K562 (cell line): ENCODE measurements at regions not wholly inside any gene's neighbourhood (a gene's known extent, or its start where the extent isn't known, plus 50 kb on each side); places are given as distances from the start of the nearest gene placed in this dataset.

ENCODE experiments used
- ATAC-seq: fragments of 200-7000 bp; cut with Tn5 transposase; 3 replicates; pipeline ENCODE4 v1.9.1; 2020; ENCODE audit warnings: moderate library complexity
- BruUV-seq: library from RNA; stranded (reverse); fragments of 400-500 nt; replicated peaks from 2 replicates; lab custom pipeline; 2021; lab: Mats Ljungman, UMichigan
- CTCF ChIA-PET: fragments of 300-600 bp; formaldehyde crosslinking; extraction: SDS; loops from one replicate; lab custom pipeline; 2021; ENCODE audit warnings: low intra/inter-chr PET ratio; lab: Yijun Ruan, JAX
- POLR2A ChIA-PET: fragments of 300-600, 350-650 bp; sonication (Branson Sonifier 250); formaldehyde crosslinking; extraction: SDS; loops from one replicate; lab custom pipeline; 2021; ENCODE audit warnings: antibody characterized with exemption, inconsistent platforms; lab: Yijun Ruan, JAX
- DNase-seq, 4 experiments: peaks; one replicate each; pipeline versions ENCODE4 v3.0.0 to v3.0.0-alpha.2; 2011 to 2018; ENCODE audit warnings: low spot score in 3 of 4, mixed read lengths in 3 of 4; ENCODE audit errors: extremely low read depth in 1 of 4
- FAIRE-seq: peaks from 2 replicates; lab custom pipeline; 2011; peaks lifted over from hg19 to GRCh38; lab: Jason Lieb, UNC
- H2AFZ ChIP-seq: 2 replicates; pipeline ENCODE4 v1.6.0; 2011; ENCODE audit warnings: low read depth, low read length, control low read depth, inconsistent platforms
- H3K27ac ChIP-seq: fragments of 200-600 bp; 3 replicates; pipeline ENCODE4 v1.8.0; 2011; ENCODE audit warnings: low read depth, mild to moderate bottlenecking, control low read depth, inconsistent platforms, low read length, moderate library complexity, mixed read lengths; ENCODE audit errors: extremely low read depth
- H3K27me3 ChIP-seq, 2 experiments: fragments of 300-600 bp in 1 of 2; 2 replicates in 1 of 2; 3 replicates in 1 of 2; pipeline versions ENCODE4 v1.6.0 to v1.8.0; 2011; ENCODE audit warnings: inconsistent platforms in 2 of 2, low read length in 2 of 2, mild to moderate bottlenecking in 1 of 2, mixed read lengths in 1 of 2, moderate library complexity in 1 of 2; ENCODE audit not compliant: control insufficient read depth in 2 of 2, insufficient read depth in 2 of 2
- H3K36me3 ChIP-seq: fragments of 300-600 bp; 3 replicates; pipeline ENCODE4 v1.8.0; 2011; ENCODE audit warnings: mild to moderate bottlenecking, low read length, inconsistent platforms; ENCODE audit not compliant: control insufficient read depth, insufficient read depth
- H3K4me1 ChIP-seq, 2 experiments: fragments of 200-600 bp in 1 of 2; replicated peaks in 1 of 2; 2 replicates in 1 of 2; 3 replicates in 1 of 2; pipeline versions ENCODE4 v1.5.1 to v1.8.0; 2011; ENCODE audit warnings: inconsistent platforms in 2 of 2, low read length in 2 of 2, mild to moderate bottlenecking in 1 of 2, mixed read lengths in 1 of 2, moderate library complexity in 1 of 2; ENCODE audit not compliant: control insufficient read depth in 2 of 2, insufficient read depth in 2 of 2
- H3K4me2 ChIP-seq: 2 replicates; pipeline ENCODE4 v1.6.1; 2011; ENCODE audit warnings: low read length, control low read depth, inconsistent platforms, mixed read lengths; ENCODE audit not compliant: insufficient read depth
- H3K4me3 ChIP-seq: fragments of 200-600 bp; sonication (generic), shearing (Covaris generic); 2 replicates; pipeline ENCODE4 v1.5.1; 2016; ENCODE audit warnings: control low read depth, inconsistent platforms
- H3K79me2 ChIP-seq: fragments of 200-600 bp; 3 replicates; pipeline ENCODE4 v1.8.0; 2011; ENCODE audit warnings: low read length, inconsistent platforms; ENCODE audit not compliant: control insufficient read depth, insufficient read depth
- H3K9ac ChIP-seq, 2 experiments: 2 replicates each; pipeline versions ENCODE4 v1.6.0 to v1.6.1; 2011; ENCODE audit warnings: low read depth in 2 of 2, low read length in 2 of 2, control low read depth in 1 of 2, inconsistent platforms in 1 of 2, mild to moderate bottlenecking in 1 of 2, mixed read lengths in 1 of 2; ENCODE audit not compliant: insufficient read depth in 1 of 2
- H3K9me1 ChIP-seq: one replicate; pipeline ENCODE4 v1.6.0; 2011; ENCODE audit warnings: inconsistent platforms, mild to moderate bottlenecking, low read length, moderate library complexity; ENCODE audit not compliant: control insufficient read depth, insufficient read depth
- H3K9me3 ChIP-seq: replicated peaks from 2 replicates; pipeline ENCODE4 v1.5.1; 2011; ENCODE audit warnings: low read depth, low read length, inconsistent platforms; ENCODE audit not compliant: control insufficient read depth, insufficient read depth
- H4K20me1 ChIP-seq: replicated peaks from 2 replicates; pipeline ENCODE4 v1.6.1; 2011; ENCODE audit warnings: low read length, inconsistent platforms, mixed read lengths; ENCODE audit not compliant: control insufficient read depth, insufficient read depth
- ELF1 ChIP-seq: fragments of 200-800 bp; sonication (Bioruptor generic); IDR thresholded peaks from 2 replicates; pipeline ENCODE4 v1.6.1; 2016; ENCODE audit warnings: missing genetic modification characterization, missing compliant biosample characterization
- ETV1 ChIP-seq: fragments of 450-650 bp; conservative IDR thresholded peaks from 2 replicates; pipeline ENCODE4 v1.6.1; 2016; ENCODE audit warnings: missing genetic modification characterization, control low read depth, low read depth, missing compliant biosample characterization
- HDAC6 ChIP-seq: IDR thresholded peaks from 2 replicates; pipeline ENCODE4 v1.6.1; 2012; ENCODE audit warnings: low read depth, mild to moderate bottlenecking, control low read depth, inconsistent platforms, low read length, moderate library complexity
- MAFG ChIP-seq: fragments of 450-650 bp; conservative IDR thresholded peaks from 2 replicates; pipeline ENCODE4 v1.6.1; 2016; ENCODE audit warnings: missing genetic modification characterization, missing compliant biosample characterization
- RB1 ChIP-seq: fragments of 450-650 bp; IDR thresholded peaks from 2 replicates; pipeline ENCODE4 v1.6.1; 2017; ENCODE audit warnings: low read depth, mild to moderate bottlenecking
- TEAD4 ChIP-seq, 2 experiments: sonication (generic) in 1 of 2; formaldehyde crosslinking in 1 of 2; IDR thresholded peaks; 2 replicates each; pipeline versions ENCODE4 v1.6.1 to v1.8.0; 2012 to 2022; ENCODE audit warnings: borderline replicate concordance in 1 of 2, inconsistent platforms in 1 of 2, low read length in 1 of 2, mild to moderate bottlenecking in 1 of 2, missing genetic modification reagents in 1 of 2
- ZNF695 ChIP-seq: fragments of 450-650 bp; formaldehyde crosslinking; IDR thresholded peaks from 2 replicates; pipeline ENCODE4 v1.4.0; 2020; ENCODE audit warnings: mild to moderate bottlenecking, moderate library complexity
- WGBS: fragments of 100-300 bp; shearing (Covaris generic); methylation state at CpG from one replicate; pipeline ENCODE4 v1.1.6; 2016; ENCODE audit warnings: low coverage, mixed read lengths; ENCODE audit not compliant: insufficient coverage; ENCODE audit errors: missing lambda C conversion rate; 5-methylcytosine and 5-hydroxymethylcytosine counted together
- in situ Hi-C: fragments of 300-500 bp; cut with MboI; formaldehyde crosslinking; loops from 4 replicates; pipeline ENCODE4 v1.15.0; 2018; ENCODE audit warnings: inconsistent platforms, mixed read lengths
- intact Hi-C: fragments of 100-400 bp; cut with micrococcal nuclease; formaldehyde crosslinking; loops from 2 replicates; pipeline ENCODE4 v1.14.2; 2022
- TF ChIP-seq, protein P1 (sequence below): sonication (generic); formaldehyde crosslinking; IDR thresholded peaks from 2 replicates; pipeline ENCODE4 v1.5.0; 2020; ENCODE audit warnings: missing genetic modification reagents
- TF ChIP-seq, protein P2 (sequence below): fragments of 450-650 bp; conservative IDR thresholded peaks from 2 replicates; pipeline ENCODE4 v1.6.1; 2016; ENCODE audit warnings: missing genetic modification characterization, low read depth, mild to moderate bottlenecking, control low read depth, missing compliant biosample characterization
- TF ChIP-seq, protein P3 (sequence below): fragments of 250-450 bp; sonication (Bioruptor Pico); IDR thresholded peaks from 2 replicates; pipeline ENCODE4 v1.5.0; 2021; ENCODE audit warnings: mild to moderate bottlenecking, moderate library complexity
- TF ChIP-seq, protein P4 (sequence below): fragments of 450-650 bp; IDR thresholded peaks from 2 replicates; pipeline ENCODE4 v1.6.1; 2016
- TF ChIP-seq, protein P5 (sequence below): fragments of 250-450 bp; sonication (Bioruptor Pico); IDR thresholded peaks from 2 replicates; pipeline ENCODE4 v1.6.1; 2021; ENCODE audit warnings: mild to moderate bottlenecking

DNA sequence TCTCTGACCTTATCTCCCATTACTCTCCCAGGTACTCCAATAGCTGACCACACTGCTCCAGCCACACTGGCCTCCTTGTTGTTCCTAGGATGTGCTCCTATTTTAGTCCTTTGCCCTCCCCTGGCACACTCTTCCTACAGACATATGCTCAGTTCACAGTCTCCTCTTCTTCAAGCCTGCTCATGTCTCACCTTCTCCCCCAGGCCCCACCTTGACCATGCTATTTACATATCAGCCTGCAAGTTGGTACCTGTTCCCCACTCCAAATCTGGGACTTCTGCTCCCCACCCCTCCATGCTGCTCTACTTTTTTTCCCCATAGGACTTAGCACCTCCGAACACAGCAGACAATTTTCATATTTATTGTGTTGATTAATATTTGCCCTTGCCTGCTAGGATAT lies 84.9 kb upstream of the BCL6 start (continued):
- no peak for TF ChIP-seq ETV1 (tag)
- no peak for TF ChIP-seq TEAD4 (IDR thresholded peaks at IDR 0.05; ENCODE audit: low read length)
- TF ChIP-seq TEAD4 (CRISPR knock-in tag; IDR thresholded peaks at IDR 0.05; ENCODE audit: borderline replicate concordance), result no peak
- TF ChIP-seq, protein P1, sequence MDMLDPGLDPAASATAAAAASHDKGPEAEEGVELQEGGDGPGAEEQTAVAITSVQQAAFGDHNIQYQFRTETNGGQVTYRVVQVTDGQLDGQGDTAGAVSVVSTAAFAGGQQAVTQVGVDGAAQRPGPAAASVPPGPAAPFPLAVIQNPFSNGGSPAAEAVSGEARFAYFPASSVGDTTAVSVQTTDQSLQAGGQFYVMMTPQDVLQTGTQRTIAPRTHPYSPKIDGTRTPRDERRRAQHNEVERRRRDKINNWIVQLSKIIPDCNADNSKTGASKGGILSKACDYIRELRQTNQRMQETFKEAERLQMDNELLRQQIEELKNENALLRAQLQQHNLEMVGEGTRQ (CRISPR knock-in tag), result no peak
- TF ChIP-seq, protein P2, sequence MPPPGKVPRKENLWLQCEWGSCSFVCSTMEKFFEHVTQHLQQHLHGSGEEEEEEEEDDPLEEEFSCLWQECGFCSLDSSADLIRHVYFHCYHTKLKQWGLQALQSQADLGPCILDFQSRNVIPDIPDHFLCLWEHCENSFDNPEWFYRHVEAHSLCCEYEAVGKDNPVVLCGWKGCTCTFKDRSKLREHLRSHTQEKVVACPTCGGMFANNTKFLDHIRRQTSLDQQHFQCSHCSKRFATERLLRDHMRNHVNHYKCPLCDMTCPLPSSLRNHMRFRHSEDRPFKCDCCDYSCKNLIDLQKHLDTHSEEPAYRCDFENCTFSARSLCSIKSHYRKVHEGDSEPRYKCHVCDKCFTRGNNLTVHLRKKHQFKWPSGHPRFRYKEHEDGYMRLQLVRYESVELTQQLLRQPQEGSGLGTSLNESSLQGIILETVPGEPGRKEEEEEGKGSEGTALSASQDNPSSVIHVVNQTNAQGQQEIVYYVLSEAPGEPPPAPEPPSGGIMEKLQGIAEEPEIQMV (tag), result no peak
- TF ChIP-seq HDAC6, result no peak
- no peak for TF ChIP-seq MAFG (tag)
- TF ChIP-seq, all 486 proteins: peak for 0

DNA sequence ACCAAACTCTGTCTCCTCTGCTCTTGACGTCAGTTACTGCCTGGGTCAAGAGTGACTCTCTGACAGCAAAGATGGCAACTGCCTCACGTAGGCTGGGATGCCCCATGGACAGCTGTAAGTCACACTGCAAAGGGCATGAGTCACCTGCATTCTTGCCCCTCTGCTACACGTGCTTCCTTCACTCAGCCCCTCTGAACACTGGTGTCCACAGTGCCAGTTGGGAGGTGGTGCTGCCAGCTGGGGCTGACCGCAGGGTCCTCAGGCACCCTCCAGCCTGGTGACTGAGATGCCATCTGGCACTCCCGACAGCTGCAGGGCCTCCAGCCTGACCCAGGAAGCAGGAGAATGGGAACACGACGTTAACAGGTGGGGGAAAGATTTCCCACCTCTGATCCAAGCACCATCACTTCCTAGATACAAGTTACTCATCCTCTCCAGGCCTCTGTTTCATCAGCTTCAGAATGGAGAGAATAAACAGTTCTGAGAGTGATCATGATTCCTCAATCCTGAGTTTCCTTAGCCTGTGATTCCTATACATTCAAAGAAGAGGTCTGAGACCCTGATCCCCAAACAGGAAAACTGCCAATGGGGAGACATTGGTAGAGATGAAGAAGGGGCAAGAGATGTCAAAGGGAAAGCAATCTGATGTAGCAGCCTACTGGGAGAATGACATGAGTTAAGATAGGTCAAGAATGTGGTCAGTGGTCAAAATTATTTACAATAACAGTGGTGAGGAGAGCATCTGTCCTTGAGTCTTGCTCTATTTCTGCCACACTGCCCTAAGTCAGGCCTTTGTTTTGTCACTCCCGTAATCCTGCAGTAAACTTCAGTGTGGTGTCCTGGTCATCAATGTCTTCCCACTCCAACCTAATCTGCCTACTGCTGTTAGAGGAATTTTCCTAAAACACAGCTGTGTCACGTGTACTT lies 86.1 kb upstream of the BCL6 start:
- BruUV-seq, result no TSS peak
- in situ Hi-C loops (no loop called here), intact Hi-C loops (no loop called here)
- CTCF ChIA-PET, result no interaction called here
- H3K9me3 ChIP-seq, result no peaks in the 10 kb centered on the region
- no peak overlapping the region for H3K27ac ChIP-seq
- no peak overlapping the region for H3K4me3 ChIP-seq
- no peaks in the 10 kb centered on the region for H3K79me2 ChIP-seq
- DNase-seq, result no peak
- H2AFZ ChIP-seq, result no peak overlapping the region
- H3K27me3 ChIP-seq, result no peaks in the 10 kb centered on the region
- no peaks in the 10 kb centered on the region for H3K4me1 ChIP-seq
- no peak overlapping the region for H3K4me2 ChIP-seq
- H3K9me1 ChIP-seq, result no peaks in the 10 kb centered on the region
- ATAC-seq, result no peak
- FAIRE-seq, result no peak
- no peaks in the 10 kb centered on the region; the same call in 1 of the 2 replicates for H4K20me1 ChIP-seq
- H3K9ac ChIP-seq, result no peak overlapping the region
- WGBS, result 1% methylated on average over 9 of the region's 9 CpGs
- POLR2A ChIA-PET, result no interaction called here
- no peaks in the 10 kb centered on the region for H3K36me3 ChIP-seq
- TF ChIP-seq, protein P3, sequence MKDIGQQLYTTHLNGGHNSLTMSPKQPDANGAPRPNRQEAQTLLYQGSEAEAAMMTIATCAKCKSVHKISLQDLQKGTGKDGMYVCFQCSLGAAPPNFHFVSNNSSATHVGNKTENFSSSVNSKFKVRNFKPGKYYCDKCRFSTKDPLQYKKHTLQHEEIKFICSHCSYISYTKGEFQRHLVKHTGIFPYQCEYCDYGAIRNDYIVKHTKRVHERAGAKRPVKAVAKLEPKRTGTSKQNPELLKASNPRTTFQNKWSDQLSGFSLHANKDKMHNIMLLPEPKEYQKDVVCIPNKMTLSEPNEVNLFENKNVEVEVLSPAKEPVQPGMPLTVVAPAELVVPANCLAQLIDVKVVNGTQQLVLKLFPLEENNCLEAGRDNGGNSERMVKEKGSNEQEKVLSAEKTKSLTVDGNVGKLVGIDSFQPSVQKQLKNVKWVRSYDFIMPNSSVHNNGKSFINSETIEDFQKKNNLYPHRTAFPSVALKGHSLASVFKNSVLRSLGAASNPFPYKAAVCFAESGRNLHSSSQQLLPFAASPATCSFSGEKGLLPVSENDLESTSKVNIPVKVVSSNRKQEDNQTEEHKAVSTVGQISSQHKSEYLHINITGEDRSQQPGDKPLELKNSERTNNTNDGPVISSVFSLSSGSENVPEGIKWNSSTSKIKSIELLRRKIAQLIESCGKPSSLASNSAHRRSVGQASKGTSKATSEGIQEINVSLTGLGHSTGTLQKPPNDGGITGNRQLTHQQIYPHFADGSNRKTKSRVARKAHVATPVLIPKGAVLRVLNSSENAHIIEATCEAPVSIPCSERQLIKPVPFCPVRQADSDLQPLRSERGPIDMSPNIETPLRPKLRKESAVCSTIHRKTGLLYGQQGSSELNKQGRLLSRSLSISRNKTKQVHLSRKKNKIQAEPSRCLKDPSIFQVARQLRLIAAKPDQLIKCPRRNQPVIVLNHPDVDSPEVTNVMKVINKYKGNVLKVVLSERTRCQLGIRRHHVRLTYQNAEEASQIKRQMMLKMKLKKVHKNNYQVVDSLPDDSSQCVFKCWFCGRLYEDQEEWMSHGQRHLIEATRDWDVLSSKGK (CRISPR knock-in tag), result no peak
- no peak for TF ChIP-seq ZNF695 (CRISPR knock-in tag)
- no peak for TF ChIP-seq RB1
- TF ChIP-seq, protein P4, sequence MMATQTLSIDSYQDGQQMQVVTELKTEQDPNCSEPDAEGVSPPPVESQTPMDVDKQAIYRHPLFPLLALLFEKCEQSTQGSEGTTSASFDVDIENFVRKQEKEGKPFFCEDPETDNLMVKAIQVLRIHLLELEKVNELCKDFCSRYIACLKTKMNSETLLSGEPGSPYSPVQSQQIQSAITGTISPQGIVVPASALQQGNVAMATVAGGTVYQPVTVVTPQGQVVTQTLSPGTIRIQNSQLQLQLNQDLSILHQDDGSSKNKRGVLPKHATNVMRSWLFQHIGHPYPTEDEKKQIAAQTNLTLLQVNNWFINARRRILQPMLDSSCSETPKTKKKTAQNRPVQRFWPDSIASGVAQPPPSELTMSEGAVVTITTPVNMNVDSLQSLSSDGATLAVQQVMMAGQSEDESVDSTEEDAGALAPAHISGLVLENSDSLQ, result no peak
- TF ChIP-seq, protein P5, sequence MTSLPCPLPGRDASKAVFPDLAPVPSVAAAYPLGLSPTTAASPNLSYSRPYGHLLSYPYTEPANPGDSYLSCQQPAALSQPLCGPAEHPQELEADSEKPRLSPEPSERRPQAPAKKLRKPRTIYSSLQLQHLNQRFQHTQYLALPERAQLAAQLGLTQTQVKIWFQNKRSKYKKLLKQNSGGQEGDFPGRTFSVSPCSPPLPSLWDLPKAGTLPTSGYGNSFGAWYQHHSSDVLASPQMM (CRISPR knock-in tag), result no peak
- no peak for TF ChIP-seq ELF1 (tag)
